Nephron progenitor cell (in vitro differentiated cells): ENCODE measurements at regions not wholly inside any gene's neighbourhood (a gene's known extent, or its start where the extent isn't known, plus 50 kb on each side); places are given as distances from the start of the nearest gene placed in this dataset.
A peak's percentile ranks its signal among the peaks of the same experiment; 100 is the strongest.

Experiments used
- DNase-seq: peaks from one replicate; pipeline ENCODE4 v3.0.0; 2021
- H3K27ac Mint-ChIP-seq: 2 replicates; pipeline ENCODE4 v1.8.0; 2021; ENCODE audit warnings: mild to moderate bottlenecking, moderate library complexity, mixed read lengths
- H3K27me3 Mint-ChIP-seq: 2 replicates; pipeline ENCODE4 v1.8.0; 2021; ENCODE audit warnings: mild to moderate bottlenecking, low read depth, mixed read lengths; ENCODE audit not compliant: poor library complexity
- H3K36me3 Mint-ChIP-seq: 2 replicates; pipeline ENCODE4 v1.8.0; 2021; ENCODE audit warnings: low read depth, mixed read lengths
- H3K4me1 Mint-ChIP-seq: 2 replicates; pipeline ENCODE4 v1.8.0; 2021; ENCODE audit warnings: mixed read lengths
- H3K4me3 Mint-ChIP-seq: 2 replicates; pipeline ENCODE4 v1.8.0; 2021; ENCODE audit warnings: mild to moderate bottlenecking, moderate library complexity, mixed read lengths
- H3K9me3 Mint-ChIP-seq: 2 replicates; pipeline ENCODE4 v1.8.0; 2021; ENCODE audit warnings: mild to moderate bottlenecking, moderate library complexity, mixed read lengths
- CTCF ChIP-seq: fragments of 200-600 bp; sonication (generic); IDR thresholded peaks from 2 replicates; pipeline ENCODE4 v1.5.0; 2021; ENCODE audit warnings: antibody characterized with exemption

- peaks cover 18% of the 10 kb centered on the region for H3K27me3 Mint-ChIP-seq
- no peak for TF ChIP-seq CTCF
- H3K27ac Mint-ChIP-seq = no peak overlapping the region
These were observed 86.7 kb upstream of the MARK1 start for GRCh38 chr1:220441211-220441610.

GRCh38 chr1:220438741-220439140 lies 89.2 kb upstream of the MARK1 start:
- Mint-ChIP-seq H3K4me1 (no peaks in the 10 kb centered on the region), H3K9me3 (peaks cover 7% of the 10 kb centered on the region), H3K27ac (no peak overlapping the region), H3K36me3 (no peaks in the 10 kb centered on the region), H3K4me3 (no peak overlapping the region), H3K27me3 (peaks cover 15% of the 10 kb centered on the region)
- no peak for TF ChIP-seq CTCF
- no peak for DNase-seq

More at GRCh38 chr1:220441211-220441610, 86.7 kb upstream of the MARK1 start:
- H3K4me1 Mint-ChIP-seq = no peaks in the 10 kb centered on the region
- no peak for DNase-seq
- H3K4me3 Mint-ChIP-seq = no peak overlapping the region
- peaks cover 23% of the 10 kb centered on the region for H3K9me3 Mint-ChIP-seq
- no peaks in the 10 kb centered on the region for H3K36me3 Mint-ChIP-seq

- H3K27ac Mint-ChIP-seq = no peak overlapping the region
- peaks cover 14% of the 10 kb centered on the region for H3K4me1 Mint-ChIP-seq
- TF ChIP-seq CTCF = no peak
- no peak overlapping the region for H3K4me3 Mint-ChIP-seq
- no peak for DNase-seq
- H3K36me3 Mint-ChIP-seq = no peaks in the 10 kb centered on the region
- H3K9me3 Mint-ChIP-seq = no peaks in the 10 kb centered on the region
- peaks cover 3% of the 10 kb centered on the region for H3K27me3 Mint-ChIP-seq
These were observed 95.5 kb upstream of the MARK1 start for GRCh38 chr1:220432408-220432807.

GRCh38 chr1:220431554-220432239 lies 96.2 kb upstream of the MARK1 start:
- Mint-ChIP-seq H3K27me3 (peaks cover 7% of the 10 kb centered on the region), H3K36me3 (no peaks in the 10 kb centered on the region), H3K27ac (no peak overlapping the region), H3K4me1 (peaks cover 14% of the 10 kb centered on the region), H3K4me3 (no peak overlapping the region), H3K9me3 (no peaks in the 10 kb centered on the region)
- no peak for DNase-seq
- no peak for TF ChIP-seq CTCF

GRCh38 chr1:220430586-220430985 lies 97.3 kb upstream of the MARK1 start:
- DNase-seq = no peak
- no peak for TF ChIP-seq CTCF
- no peak overlapping the region for H3K27ac Mint-ChIP-seq
- peaks cover 14% of the 10 kb centered on the region for H3K4me1 Mint-ChIP-seq
- no peak overlapping the region for H3K4me3 Mint-ChIP-seq
- peaks cover 4% of the 10 kb centered on the region for H3K27me3 Mint-ChIP-seq
- no peaks in the 10 kb centered on the region for H3K36me3 Mint-ChIP-seq
- H3K9me3 Mint-ChIP-seq = no peaks in the 10 kb centered on the region

GRCh38 chr1:220430059-220430458 lies 97.9 kb upstream of the MARK1 start:
- Mint-ChIP-seq H3K4me1 (peaks cover 14% of the 10 kb centered on the region), H3K4me3 (no peak overlapping the region), H3K27ac (no peak overlapping the region), H3K27me3 (peaks cover 4% of the 10 kb centered on the region), H3K36me3 (no peaks in the 10 kb centered on the region), H3K9me3 (no peaks in the 10 kb centered on the region)
- peak; percentile 14 for DNase-seq
- no peak for TF ChIP-seq CTCF
